AG04450 (cell line): ENCODE measurements at regions not wholly inside any gene's neighbourhood (a gene's known extent, or its start where the extent isn't known, plus 50 kb on each side); places are given as distances from the start of the nearest gene placed in this dataset.

Experiments used
- CTCF ChIA-PET: fragments of 300-600, 350-600 bp; formaldehyde crosslinking; extraction: SDS; loops from one replicate; lab custom pipeline; 2022; ENCODE audit warnings: antibody characterized with exemption, inconsistent platforms; lab: Charles Lee
- POLR2A ChIA-PET: fragments of 350-600 bp; formaldehyde crosslinking; extraction: SDS; loops from one replicate; lab custom pipeline; 2021; ENCODE audit warnings: antibody characterized with exemption, inconsistent platforms; lab: Yijun Ruan, JAX
- DNase-seq: peaks from one replicate; pipeline ENCODE4 v3.0.0-alpha.2; 2011; ENCODE audit warnings: low read depth, low spot score
- H3K27ac ChIP-seq: one replicate; pipeline ENCODE4 v1.5.1; 2012; ENCODE audit warnings: low read depth, low read length, control low read depth
- H3K27me3 ChIP-seq: one replicate; pipeline ENCODE4 v1.6.0; 2012; ENCODE audit warnings: low read length; ENCODE audit not compliant: control insufficient read depth, insufficient read depth
- H3K4me3 ChIP-seq: 2 replicates; pipeline ENCODE4 v1.5.1; 2011; ENCODE audit warnings: mild to moderate bottlenecking, low read depth, low read length, control low read depth
- H3K9me3 ChIP-seq: 2 replicates; pipeline ENCODE4 v1.5.1; 2012; ENCODE audit warnings: low read length; ENCODE audit not compliant: control insufficient read depth, insufficient read depth
- CTCF ChIP-seq: IDR thresholded peaks from 2 replicates; pipeline ENCODE4 v1.5.1; 2011; ENCODE audit warnings: low read depth, low read length, control low read depth, inconsistent platforms

DNA sequence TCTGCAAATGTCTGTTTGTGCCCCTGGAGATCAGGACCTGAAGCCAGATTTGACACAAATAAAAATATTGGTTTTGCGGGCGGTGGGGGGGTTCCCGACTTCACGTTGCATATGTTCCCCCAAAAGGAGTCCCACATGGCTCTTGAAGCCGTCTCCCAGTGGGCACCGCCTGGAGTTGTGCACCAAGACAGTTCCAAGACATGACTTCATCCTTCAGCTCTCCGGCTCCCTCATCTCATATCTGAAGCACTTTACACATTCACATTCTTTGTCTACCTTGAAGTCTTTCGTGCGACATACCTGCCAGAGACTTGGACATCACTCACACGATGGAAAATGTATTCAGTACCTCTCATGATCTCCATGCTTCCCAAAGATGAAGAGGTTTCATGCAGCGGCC lies 362.8 kb upstream of the FOXK1 start:
- CTCF ChIA-PET: no interaction called here
- no peak for TF ChIP-seq CTCF
- Histone ChIP-seq H3K27me3 (no peaks in the 10 kb centered on the region), H3K4me3 (no peak overlapping the region), H3K9me3 (peaks cover 39% of the 10 kb centered on the region), H3K27ac (no peak overlapping the region)
- DNase-seq: no peak
- POLR2A ChIA-PET: no interaction called here

GRCh38 chr7:4325732-4326131 lies 356.4 kb upstream of the FOXK1 start:
- Histone ChIP-seq H3K4me3 (no peak overlapping the region), H3K9me3 (peaks cover 49% of the 10 kb centered on the region), H3K27me3 (no peaks in the 10 kb centered on the region), H3K27ac (no peak overlapping the region)
- no peak for DNase-seq
- TF ChIP-seq CTCF: no peak
- CTCF ChIA-PET: no interaction called here
- POLR2A ChIA-PET: no interaction called here

DNA sequence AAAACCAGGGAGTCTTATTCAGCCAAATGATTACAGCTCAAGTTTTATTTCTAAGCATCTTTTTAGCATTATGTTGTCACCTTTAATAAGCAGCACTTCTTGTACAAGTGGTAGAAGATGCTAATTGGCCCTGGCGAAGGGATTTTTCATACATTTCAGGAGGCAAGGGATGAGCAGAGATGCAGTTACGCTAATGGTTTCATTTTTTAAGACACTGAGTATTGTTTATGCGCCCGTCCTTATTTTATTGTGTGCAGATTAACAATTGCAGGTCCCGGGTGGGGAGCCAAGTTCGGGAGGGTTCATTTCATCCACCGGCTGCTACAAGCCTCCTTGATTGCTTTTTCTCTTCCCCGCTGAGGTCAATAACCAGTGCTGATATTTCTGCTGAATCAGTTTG lies 350.4 kb upstream of the FOXK1 start:
- CTCF ChIA-PET: no interaction called here
- no peak for TF ChIP-seq CTCF
- no peak for DNase-seq
- POLR2A ChIA-PET: no interaction called here
- H3K4me3 ChIP-seq: no peak overlapping the region
- H3K27ac ChIP-seq: no peak overlapping the region
- no peaks in the 10 kb centered on the region for H3K27me3 ChIP-seq
- H3K9me3 ChIP-seq: peaks cover 40% of the 10 kb centered on the region

DNA sequence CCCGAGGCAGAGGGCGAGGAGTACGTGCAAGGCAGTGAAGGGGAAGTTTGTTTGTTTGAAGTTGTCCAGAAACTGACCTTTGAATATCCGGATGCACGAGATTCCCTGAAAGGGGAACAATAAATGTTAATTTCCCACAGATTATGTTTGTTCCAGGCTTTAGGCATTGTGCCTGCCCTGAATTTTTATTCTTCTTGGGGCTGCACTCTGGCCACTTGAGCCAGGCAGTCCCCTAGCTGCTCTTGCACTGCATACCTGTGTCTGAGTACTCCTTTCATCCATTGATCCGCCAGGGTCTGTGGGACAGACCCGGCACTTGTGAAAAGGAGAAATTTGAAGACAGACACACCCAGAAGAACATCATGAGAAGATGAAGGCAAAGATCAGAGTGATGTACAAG lies 343.5 kb upstream of the FOXK1 start:
- Histone ChIP-seq H3K27ac (no peak overlapping the region), H3K27me3 (no peaks in the 10 kb centered on the region), H3K9me3 (peaks cover 39% of the 10 kb centered on the region), H3K4me3 (no peak overlapping the region)
- DNase-seq: no peak
- TF ChIP-seq CTCF: no peak
- CTCF ChIA-PET: no interaction called here
- POLR2A ChIA-PET: no interaction called here

GRCh38 chr7:4343272-4344247 lies 338.5 kb upstream of the FOXK1 start:
- Histone ChIP-seq H3K9me3 (peaks cover 57% of the 10 kb centered on the region), H3K27ac (no peak overlapping the region), H3K27me3 (no peaks in the 10 kb centered on the region), H3K4me3 (no peak overlapping the region)
- no peak for DNase-seq
- POLR2A ChIA-PET: no interaction called here
- TF ChIP-seq CTCF: no peak
- CTCF ChIA-PET: no interaction called here
